GM23338 (cell line): ENCODE measurements at regions not wholly inside any gene's neighbourhood (a gene's known extent, or its start where the extent isn't known, plus 50 kb on each side); places are given as distances from the start of the nearest gene placed in this dataset.
A peak's percentile ranks its signal among the peaks of the same experiment; 100 is the strongest.

Experiments
- ATAC-seq: fragments of 200-7000 bp; cut with Tn5 transposase; 3 replicates; pipeline ENCODE4 v1.9.1; 2020
- DNase-seq: peaks from one replicate; pipeline ENCODE4 v3.0.0-alpha.2; 2015; ENCODE audit warnings: low spot score
- H2AFZ ChIP-seq: fragments of 200-600 bp; sonication (generic); 2 replicates; pipeline ENCODE4 v1.8.0; 2016; ENCODE audit warnings: antibody characterized with exemption, mild to moderate bottlenecking, moderate library complexity
- H3F3A ChIP-seq: fragments of 200-600 bp; sonication (generic); replicated peaks from 2 replicates; pipeline ENCODE4 v1.8.0; 2017; ENCODE audit warnings: antibody characterized with exemption, mixed run types, low read depth
- H3K27ac ChIP-seq: fragments of 200-600 bp; sonication (generic); 2 replicates; pipeline ENCODE4 v1.6.1; 2016; ENCODE audit warnings: low read depth
- H3K27me3 ChIP-seq: fragments of 200-600 bp; sonication (generic); 2 replicates; pipeline ENCODE4 v1.8.0; 2016; ENCODE audit warnings: mild to moderate bottlenecking, mixed run types, moderate library complexity; ENCODE audit not compliant: insufficient read depth
- H3K36me3 ChIP-seq: fragments of 200-600 bp; sonication (generic); 2 replicates; pipeline ENCODE4 v1.8.0; 2016; ENCODE audit warnings: mild to moderate bottlenecking; ENCODE audit not compliant: insufficient read depth
- H3K4me1 ChIP-seq: fragments of 200-600 bp; sonication (generic); 2 replicates; pipeline ENCODE4 v1.8.0; 2016; ENCODE audit warnings: mild to moderate bottlenecking, moderate library complexity; ENCODE audit not compliant: insufficient read depth
- H3K4me2 ChIP-seq: fragments of 200-600 bp; sonication (generic); 2 replicates; pipeline ENCODE4 v1.7.1; 2017; ENCODE audit warnings: mixed run types
- H3K4me3 ChIP-seq: fragments of 200-600 bp; sonication (generic); 2 replicates; pipeline ENCODE4 v1.6.1; 2016; ENCODE audit warnings: mixed run types
- H3K79me2 ChIP-seq: fragments of 200-600 bp; sonication (generic); replicated peaks from 2 replicates; pipeline ENCODE4 v1.8.0; 2017; ENCODE audit warnings: mild to moderate bottlenecking; ENCODE audit not compliant: insufficient read depth
- H3K9me2 ChIP-seq: fragments of 200-600 bp; sonication (generic); 2 replicates; pipeline ENCODE4 v1.8.0; 2017; ENCODE audit not compliant: insufficient read depth
- H4K20me1 ChIP-seq: fragments of 200-600 bp; sonication (generic); replicated peaks from 2 replicates; pipeline ENCODE4 v1.8.0; 2017; ENCODE audit warnings: mild to moderate bottlenecking; ENCODE audit not compliant: insufficient read depth
- H3K27ac Mint-ChIP-seq: 2 replicates; pipeline ENCODE4 v1.8.0; 2020; ENCODE audit warnings: inconsistent platforms, mild to moderate bottlenecking, moderate library complexity, mixed read lengths
- H3K27me3 Mint-ChIP-seq: 3 replicates; pipeline ENCODE4 v1.8.0; 2022; ENCODE audit warnings: low read depth, mild to moderate bottlenecking, moderate library complexity, mixed read lengths, inconsistent platforms; ENCODE audit not compliant: insufficient read depth, poor library complexity
- H3K36me3 Mint-ChIP-seq: 3 replicates; pipeline ENCODE4 v1.8.0; 2021; ENCODE audit warnings: low read depth, mild to moderate bottlenecking, inconsistent platforms, moderate library complexity, mixed read lengths
- H3K4me1 Mint-ChIP-seq: 3 replicates; pipeline ENCODE4 v1.8.0; 2020; ENCODE audit warnings: mild to moderate bottlenecking, inconsistent platforms, mixed read lengths
- H3K4me3 Mint-ChIP-seq: 3 replicates; pipeline ENCODE4 v1.8.0; 2021; ENCODE audit warnings: moderate library complexity, mild to moderate bottlenecking, inconsistent platforms, mixed read lengths
- H3K9me3 Mint-ChIP-seq: 3 replicates; pipeline ENCODE4 v1.8.0; 2020; ENCODE audit warnings: moderate library complexity, mild to moderate bottlenecking, inconsistent platforms, mixed read lengths
- CREB1 ChIP-seq: fragments of 250-450 bp; sonication (Bioruptor Pico); IDR thresholded peaks from 2 replicates; pipeline ENCODE4 v1.5.0; 2020; ENCODE audit warnings: low read depth, mild to moderate bottlenecking, moderate library complexity
- CTCF ChIP-seq, 2 experiments: fragments of 200-600 bp in 1 of 2; sonication (generic) in 1 of 2; conservative IDR thresholded peaks; 2 replicates each; pipeline versions ENCODE4 v1.5.1 to v1.6.1; 2016 to 2017; ENCODE audit warnings: antibody characterized with exemption in 2 of 2, low read depth in 2 of 2, mild to moderate bottlenecking in 2 of 2, moderate library complexity in 1 of 2
- ETS1 ChIP-seq: IDR thresholded peaks from 2 replicates; pipeline ENCODE4 v1.6.1; 2016; ENCODE audit warnings: antibody characterized with exemption
- EZH2 ChIP-seq: fragments of 200-600 bp; sonication (generic); IDR thresholded peaks from one replicate; pipeline ENCODE4 v1.8.0; 2017; ENCODE audit warnings: antibody characterized with exemption, mild to moderate bottlenecking, low read depth; ENCODE audit not compliant: unreplicated experiment
- EZH2phosphoT487 ChIP-seq: fragments of 200-600 bp; sonication (generic); IDR thresholded peaks from one replicate; pipeline ENCODE4 v1.8.1; 2018; ENCODE audit warnings: antibody characterized with exemption; ENCODE audit not compliant: unreplicated experiment
- NANOG ChIP-seq: IDR thresholded peaks from 2 replicates; pipeline ENCODE4 v1.6.1; 2016; ENCODE audit warnings: antibody characterized with exemption, borderline replicate concordance
- POLR2AphosphoS5 ChIP-seq: IDR thresholded peaks from 2 replicates; pipeline ENCODE4 v1.6.1; 2016; ENCODE audit warnings: antibody characterized with exemption, low read depth
- REST ChIP-seq: IDR thresholded peaks from one replicate; pipeline ENCODE4 v1.6.1; 2018; ENCODE audit warnings: antibody characterized with exemption; ENCODE audit not compliant: unreplicated experiment
- ZNF114 ChIP-seq: fragments of 250-450 bp; sonication (Bioruptor Pico); IDR thresholded peaks from 2 replicates; pipeline ENCODE4 v1.5.0; 2020; ENCODE audit warnings: mild to moderate bottlenecking, moderate library complexity
- ZNF331 ChIP-seq: fragments of 250-450 bp; sonication (Bioruptor Pico); IDR thresholded peaks from 2 replicates; pipeline ENCODE4 v1.5.0; 2020; ENCODE audit warnings: low read depth, mild to moderate bottlenecking, moderate library complexity
- ZNF462 ChIP-seq: fragments of 250-450 bp; sonication (Bioruptor Pico); IDR thresholded peaks from 2 replicates; pipeline ENCODE4 v1.5.0; 2020; ENCODE audit warnings: mild to moderate bottlenecking, moderate library complexity

GRCh38 chr21:22842875-22843274, 1844.7 kb downstream of the NCAM2 start:
- Mint-ChIP-seq H3K4me3 (no peak overlapping the region), H3K27me3 (no peaks in the 10 kb centered on the region), H3K36me3 (peaks cover 24% of the 10 kb centered on the region), H3K4me1 (no peaks in the 10 kb centered on the region), H3K27ac (no peak overlapping the region), H3K9me3 (peaks cover 31% of the 10 kb centered on the region)
- Histone ChIP-seq H3K4me3 (no peak overlapping the region), H3K9me2 (no peaks in the 10 kb centered on the region), H4K20me1 (no peaks in the 10 kb centered on the region), H3K27me3 (no peaks in the 10 kb centered on the region), H3K4me2 (no peak overlapping the region), H3K36me3 (no peaks in the 10 kb centered on the region), H3F3A (no peaks in the 10 kb centered on the region), H2AFZ (no peak overlapping the region), H3K79me2 (no peaks in the 10 kb centered on the region), H3K4me1 (no peaks in the 10 kb centered on the region), H3K27ac (no peak overlapping the region)
- peak; percentile 43; the same call in 2 of the 3 replicates for ATAC-seq
- peak; percentile 2 for DNase-seq
- no peak for TF ChIP-seq POLR2AphosphoS5
- TF ChIP-seq EZH2: no peak
- no peak for TF ChIP-seq ZNF331 (CRISPR knock-in tag)
- no peak for TF ChIP-seq CTCF (conservative IDR thresholded peaks at IDR 0.05; ENCODE audit: low read depth in 2 of 2)
- TF ChIP-seq NANOG: no peak
- TF ChIP-seq ZNF462 (CRISPR knock-in tag): no peak
- TF ChIP-seq EZH2phosphoT487: no peak
- no peak for TF ChIP-seq ETS1
- TF ChIP-seq REST: no peak
- no peak for TF ChIP-seq ZNF114 (CRISPR knock-in tag)
- TF ChIP-seq CREB1: no peak
